ENCODE measurements at regions not wholly inside any gene's neighbourhood (a gene's known extent, or its start where the extent isn't known, plus 50 kb on each side); places are given as distances from the start of the nearest gene placed in this dataset.

DNA sequence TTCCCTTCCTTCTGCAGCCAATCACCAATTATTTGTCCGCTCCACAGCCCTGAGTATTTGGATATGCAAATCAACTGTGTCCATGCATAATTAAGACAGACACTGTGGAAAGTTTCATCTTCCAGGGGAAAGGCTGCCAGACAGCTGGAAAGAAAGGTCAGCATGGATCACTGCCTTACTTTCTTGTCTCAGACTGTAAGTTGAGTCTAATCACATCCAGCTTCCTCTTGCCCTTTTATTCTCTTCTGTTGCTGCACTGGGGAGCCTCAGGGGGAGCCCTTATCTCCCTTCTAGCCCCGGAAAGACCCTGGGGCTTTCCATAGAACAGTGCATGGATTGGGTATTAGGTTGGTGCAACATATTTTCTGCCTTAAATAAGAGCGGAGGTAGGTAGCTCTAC, 182.9 kb downstream of the OMA1 start:
- Histone ChIP-seq H3K36me3 (no peaks in the 10 kb centered on the region), H3K4me3 (no peak overlapping the region), H3K27me3 (replicated peaks in 1 of 7) (no peaks in the 10 kb centered on the region), H3K4me1 (no peaks in the 10 kb centered on the region), H3K9me3 (no peaks in the 10 kb centered on the region), H3K27ac (no peak overlapping the region)
- no peak for TF ChIP-seq POLR2AphosphoS5 (IDR thresholded peaks at IDR 0.05)
- TF ChIP-seq, protein P1, sequence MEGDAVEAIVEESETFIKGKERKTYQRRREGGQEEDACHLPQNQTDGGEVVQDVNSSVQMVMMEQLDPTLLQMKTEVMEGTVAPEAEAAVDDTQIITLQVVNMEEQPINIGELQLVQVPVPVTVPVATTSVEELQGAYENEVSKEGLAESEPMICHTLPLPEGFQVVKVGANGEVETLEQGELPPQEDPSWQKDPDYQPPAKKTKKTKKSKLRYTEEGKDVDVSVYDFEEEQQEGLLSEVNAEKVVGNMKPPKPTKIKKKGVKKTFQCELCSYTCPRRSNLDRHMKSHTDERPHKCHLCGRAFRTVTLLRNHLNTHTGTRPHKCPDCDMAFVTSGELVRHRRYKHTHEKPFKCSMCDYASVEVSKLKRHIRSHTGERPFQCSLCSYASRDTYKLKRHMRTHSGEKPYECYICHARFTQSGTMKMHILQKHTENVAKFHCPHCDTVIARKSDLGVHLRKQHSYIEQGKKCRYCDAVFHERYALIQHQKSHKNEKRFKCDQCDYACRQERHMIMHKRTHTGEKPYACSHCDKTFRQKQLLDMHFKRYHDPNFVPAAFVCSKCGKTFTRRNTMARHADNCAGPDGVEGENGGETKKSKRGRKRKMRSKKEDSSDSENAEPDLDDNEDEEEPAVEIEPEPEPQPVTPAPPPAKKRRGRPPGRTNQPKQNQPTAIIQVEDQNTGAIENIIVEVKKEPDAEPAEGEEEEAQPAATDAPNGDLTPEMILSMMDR (IDR thresholded peaks at IDR 0.05 in 8 of 11, conservative IDR thresholded peaks at IDR 0.05 in 3 of 11) = no peak
- no peak for TF ChIP-seq POLR2A (IDR thresholded peaks at IDR 0.05)
- WGBS, 5 donors = 65 to 87% (median 80%) methylated on average over 3 of the region's 3 CpGs
- DNase-seq = no peak
- intact Hi-C loops (cut with DNase I; ENCODE audit: low total_unique reads) = no loop called here

DNA sequence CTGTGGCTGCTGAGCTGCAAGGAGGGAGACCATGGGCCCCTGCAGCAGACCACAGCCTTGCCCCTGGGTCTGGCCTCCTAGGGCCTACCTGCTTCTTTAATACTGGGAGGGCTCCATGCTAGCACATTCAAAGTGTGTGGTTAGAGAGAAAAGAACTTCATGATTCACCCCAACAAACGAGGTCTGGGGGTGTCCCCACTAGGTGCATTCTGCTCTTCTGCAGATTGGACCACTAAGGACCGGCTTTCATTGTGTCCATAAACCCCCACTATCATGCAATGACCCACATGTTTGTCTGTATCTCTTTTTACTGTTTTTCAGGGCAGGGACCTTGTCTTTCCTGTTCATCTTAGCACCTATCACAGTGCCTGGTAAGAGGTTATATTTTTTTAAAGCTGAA, 185.4 kb downstream of the OMA1 start:
- intact Hi-C loops (cut with DNase I; ENCODE audit: low total_unique reads) = no loop called here
- whole genome bisulfite sequencing, 5 donors = 29 to 71% (median 35%) methylated on average over 2 of the region's 2 CpGs
- no peaks in the 10 kb centered on the region for H3K4me1 ChIP-seq

DNA sequence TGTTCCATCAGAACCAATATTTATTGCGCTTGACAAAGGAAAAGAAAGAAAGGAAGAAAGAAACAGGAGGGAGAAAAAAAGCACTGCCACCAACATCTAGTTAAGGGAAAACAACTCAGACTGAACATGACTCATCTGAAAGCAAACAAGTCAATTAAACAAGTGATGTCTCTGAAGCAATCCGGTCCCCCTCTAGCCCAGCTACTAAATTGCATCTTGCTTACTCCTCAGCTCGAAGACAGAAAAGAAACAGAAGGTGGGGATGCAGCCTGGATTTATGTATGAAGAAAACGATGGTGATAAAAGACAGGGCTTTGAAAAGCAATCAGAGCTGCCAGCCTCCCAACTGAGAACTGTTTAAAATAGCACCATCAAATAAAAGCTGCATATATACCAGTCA, 188.2 kb downstream of the OMA1 start:
- no peak for DNase-seq
- TF ChIP-seq POLR2AphosphoS5 (IDR thresholded peaks at IDR 0.05) (no peak), POLR2A (IDR thresholded peaks at IDR 0.05) (no peak)
- TF ChIP-seq, protein P1 (IDR thresholded peaks at IDR 0.05 in 8 of 11, conservative IDR thresholded peaks at IDR 0.05 in 3 of 11) = no peak
- 57 to 80% (median 65%) methylated on average over 4 of the region's 4 CpGs for WGBS, 5 donors
- Histone ChIP-seq H3K9me3 (no peaks in the 10 kb centered on the region), H3K36me3 (no peaks in the 10 kb centered on the region), H3K27ac (no peak overlapping the region), H3K27me3 (replicated peaks in 1 of 7) (no peaks in the 10 kb centered on the region), H3K4me1 (no peaks in the 10 kb centered on the region), H3K4me3 (no peak overlapping the region)
- intact Hi-C loops (cut with DNase I; ENCODE audit: low total_unique reads) = no loop called here

More for the DNA sequence above, 185.4 kb downstream of the OMA1 start:
- Histone ChIP-seq H3K4me3 (no peak overlapping the region), H3K27me3 (replicated peaks in 1 of 7) (no peaks in the 10 kb centered on the region), H3K36me3 (no peaks in the 10 kb centered on the region), H3K9me3 (no peaks in the 10 kb centered on the region), H3K27ac (peak overlapping the region in 1 of 8 donors; percentile 21)
- no peak for DNase-seq
- TF ChIP-seq, protein P1 (IDR thresholded peaks at IDR 0.05 in 8 of 11, conservative IDR thresholded peaks at IDR 0.05 in 3 of 11) = no peak
- TF ChIP-seq POLR2AphosphoS5 (IDR thresholded peaks at IDR 0.05) (no peak), POLR2A (IDR thresholded peaks at IDR 0.05) (no peak)

DNA sequence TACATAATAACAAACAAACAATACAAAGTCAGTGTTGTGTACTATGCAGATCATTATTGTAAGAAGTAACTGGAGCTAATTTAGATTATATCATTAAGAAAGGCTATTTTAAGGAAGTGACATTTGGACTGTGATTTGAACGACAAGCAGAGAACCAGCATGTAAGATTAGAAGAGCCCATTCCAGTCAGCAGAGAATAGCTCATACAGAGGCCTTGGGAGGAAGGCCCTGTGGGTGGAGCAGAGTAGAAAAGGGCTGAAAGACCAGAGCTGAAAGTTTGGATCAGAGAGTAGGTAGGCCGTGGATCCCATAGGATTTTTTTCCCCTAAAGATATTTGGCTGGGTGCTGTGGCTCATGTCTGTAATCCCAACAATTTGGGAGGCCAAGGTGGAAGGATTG, 190.1 kb downstream of the OMA1 start:
- H3K4me3 ChIP-seq = no peak overlapping the region
- H3K27ac ChIP-seq = no peak overlapping the region
- H3K4me1 ChIP-seq = no peaks in the 10 kb centered on the region
- peaks cover 0 to 2% (median 0%) of the 10 kb centered on the region in 8 donors for H3K9me3 ChIP-seq
- no peaks in the 10 kb centered on the region for H3K36me3 ChIP-seq
- DNase-seq = no peak
- intact Hi-C loops (cut with DNase I; ENCODE audit: low total_unique reads) = no loop called here
- 59 to 85% (median 69%) methylated on average over 2 of the region's 2 CpGs for WGBS, 5 donors
- TF ChIP-seq POLR2A (IDR thresholded peaks at IDR 0.05) (no peak), POLR2AphosphoS5 (IDR thresholded peaks at IDR 0.05) (no peak)
- TF ChIP-seq, protein P1 (IDR thresholded peaks at IDR 0.05 in 8 of 11, conservative IDR thresholded peaks at IDR 0.05 in 3 of 11) = no peak
- H3K27me3 ChIP-seq (replicated peaks in 1 of 7) = no peaks in the 10 kb centered on the region

Measured in spleen (tissue), 11 donors.